Brain microvascular endothelial cell (primary cell): ENCODE measurements at regions not wholly inside any gene's neighbourhood (a gene's known extent, or its start where the extent isn't known, plus 50 kb on each side); places are given as distances from the start of the nearest gene placed in this dataset.

ENCODE experiments used
- DNase-seq: peaks from one replicate; pipeline ENCODE4 v3.0.0-alpha.2; 2020
- H3K27ac ChIP-seq: fragments of 250-450 bp; sonication (Bioruptor Pico); 2 replicates; pipeline ENCODE4 v1.5.1; 2020; ENCODE audit warnings: mild to moderate bottlenecking, moderate library complexity
- H3K27me3 ChIP-seq: fragments of 250-450 bp; sonication (Bioruptor Pico); replicated peaks from 2 replicates; pipeline ENCODE4 v1.5.1; 2020; ENCODE audit warnings: mild to moderate bottlenecking
- H3K36me3 ChIP-seq: fragments of 250-450 bp; sonication (Bioruptor Pico); replicated peaks from 2 replicates; pipeline ENCODE4 v1.5.1; 2020; ENCODE audit warnings: mild to moderate bottlenecking
- H3K4me3 ChIP-seq: 2 replicates; pipeline ENCODE4 v1.5.1; 2011; ENCODE audit warnings: low read depth, mild to moderate bottlenecking, control low read depth, low read length, moderate library complexity
- in situ Hi-C: cut with HindIII; loops from 2 replicates; pipeline ENCODE4 v1.10.0; 2017; ENCODE audit warnings: low sequenced_read_pairs, low pct_ligation_motif_present
- TF ChIP-seq, protein P1 (sequence below): IDR thresholded peaks from 2 replicates; pipeline ENCODE4 v1.5.1; 2011; ENCODE audit warnings: low read depth, mild to moderate bottlenecking, moderate library complexity, low read length, control low read depth, inconsistent platforms; ENCODE audit errors: missing control alignments

DNA sequence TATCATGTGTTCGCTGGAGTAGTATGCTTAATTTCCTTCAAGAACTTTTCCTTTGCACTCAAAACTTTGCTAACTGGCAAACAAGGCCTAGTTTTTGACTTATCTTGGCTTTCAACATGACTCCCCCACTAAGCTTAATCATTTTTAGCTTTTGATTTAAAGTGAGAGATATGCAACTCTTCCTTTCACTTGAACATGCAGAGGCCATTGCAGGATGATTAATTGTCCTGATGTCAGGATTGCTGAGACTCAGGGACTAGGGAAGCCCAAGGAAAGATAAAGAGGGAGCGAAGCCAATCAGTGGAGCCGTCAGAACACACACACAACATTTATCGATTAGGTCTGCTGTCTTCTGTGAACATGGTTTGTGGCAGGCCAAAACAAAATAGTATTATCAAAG, 491.4 kb downstream of the CBLN4 start:
- Histone ChIP-seq H3K4me3 (no peak overlapping the region), H3K36me3 (no peaks in the 10 kb centered on the region), H3K27me3 (no peaks in the 10 kb centered on the region), H3K27ac (no peak overlapping the region)
- TF ChIP-seq, protein P1, sequence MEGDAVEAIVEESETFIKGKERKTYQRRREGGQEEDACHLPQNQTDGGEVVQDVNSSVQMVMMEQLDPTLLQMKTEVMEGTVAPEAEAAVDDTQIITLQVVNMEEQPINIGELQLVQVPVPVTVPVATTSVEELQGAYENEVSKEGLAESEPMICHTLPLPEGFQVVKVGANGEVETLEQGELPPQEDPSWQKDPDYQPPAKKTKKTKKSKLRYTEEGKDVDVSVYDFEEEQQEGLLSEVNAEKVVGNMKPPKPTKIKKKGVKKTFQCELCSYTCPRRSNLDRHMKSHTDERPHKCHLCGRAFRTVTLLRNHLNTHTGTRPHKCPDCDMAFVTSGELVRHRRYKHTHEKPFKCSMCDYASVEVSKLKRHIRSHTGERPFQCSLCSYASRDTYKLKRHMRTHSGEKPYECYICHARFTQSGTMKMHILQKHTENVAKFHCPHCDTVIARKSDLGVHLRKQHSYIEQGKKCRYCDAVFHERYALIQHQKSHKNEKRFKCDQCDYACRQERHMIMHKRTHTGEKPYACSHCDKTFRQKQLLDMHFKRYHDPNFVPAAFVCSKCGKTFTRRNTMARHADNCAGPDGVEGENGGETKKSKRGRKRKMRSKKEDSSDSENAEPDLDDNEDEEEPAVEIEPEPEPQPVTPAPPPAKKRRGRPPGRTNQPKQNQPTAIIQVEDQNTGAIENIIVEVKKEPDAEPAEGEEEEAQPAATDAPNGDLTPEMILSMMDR = no peak
- in situ Hi-C loops = no loop called here
- DNase-seq = no peak

DNA sequence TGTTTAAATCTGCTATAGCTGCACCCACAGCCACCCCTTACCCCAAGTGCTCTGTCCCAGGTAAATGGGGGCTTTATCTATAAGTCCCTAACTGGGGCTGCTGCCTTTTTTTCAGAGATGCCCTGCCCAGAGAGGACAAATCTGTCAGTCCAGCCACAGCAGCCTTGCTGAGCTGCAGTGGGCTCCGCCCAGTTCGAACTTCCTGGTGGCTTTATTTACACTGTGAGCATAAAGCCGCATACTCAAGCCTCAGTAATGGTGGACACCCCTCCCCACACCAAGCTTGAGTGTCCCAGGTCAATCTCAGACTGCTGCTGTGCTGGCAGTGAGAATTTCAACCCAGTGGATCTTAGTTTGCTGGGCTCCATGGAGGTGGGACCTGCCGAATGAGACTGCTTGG, 505.2 kb downstream of the CBLN4 start:
- DNase-seq = no peak
- H3K27ac ChIP-seq = no peak overlapping the region
- no peaks in the 10 kb centered on the region for H3K36me3 ChIP-seq
- no peak overlapping the region for H3K4me3 ChIP-seq
- in situ Hi-C loops = no loop called here
- no peaks in the 10 kb centered on the region for H3K27me3 ChIP-seq
- TF ChIP-seq, protein P1 = no peak

DNA sequence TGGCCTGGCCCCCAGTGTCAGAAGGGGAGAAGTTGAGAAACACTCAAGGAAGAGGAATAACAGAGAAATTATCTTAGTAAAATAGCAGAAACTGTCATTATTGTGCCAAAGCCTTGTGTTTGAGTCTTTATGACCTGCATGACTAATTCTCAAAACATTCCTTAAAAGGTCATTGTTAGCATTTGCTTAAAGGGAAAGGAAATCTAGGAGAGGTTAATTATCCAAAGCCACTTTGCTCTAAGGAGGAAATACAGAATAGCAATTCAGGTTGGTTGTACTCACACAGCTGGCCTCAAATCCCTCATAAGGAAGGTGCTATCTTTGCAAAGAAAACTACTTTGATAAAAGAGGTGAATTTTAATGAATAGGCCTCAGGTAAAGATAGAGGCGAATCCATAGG, 516.7 kb downstream of the CBLN4 start:
- Histone ChIP-seq H3K36me3 (no peaks in the 10 kb centered on the region), H3K27ac (no peak overlapping the region), H3K4me3 (no peak overlapping the region), H3K27me3 (no peaks in the 10 kb centered on the region)
- no peak for DNase-seq
- in situ Hi-C loops = no loop called here
- TF ChIP-seq, protein P1 = no peak

DNA sequence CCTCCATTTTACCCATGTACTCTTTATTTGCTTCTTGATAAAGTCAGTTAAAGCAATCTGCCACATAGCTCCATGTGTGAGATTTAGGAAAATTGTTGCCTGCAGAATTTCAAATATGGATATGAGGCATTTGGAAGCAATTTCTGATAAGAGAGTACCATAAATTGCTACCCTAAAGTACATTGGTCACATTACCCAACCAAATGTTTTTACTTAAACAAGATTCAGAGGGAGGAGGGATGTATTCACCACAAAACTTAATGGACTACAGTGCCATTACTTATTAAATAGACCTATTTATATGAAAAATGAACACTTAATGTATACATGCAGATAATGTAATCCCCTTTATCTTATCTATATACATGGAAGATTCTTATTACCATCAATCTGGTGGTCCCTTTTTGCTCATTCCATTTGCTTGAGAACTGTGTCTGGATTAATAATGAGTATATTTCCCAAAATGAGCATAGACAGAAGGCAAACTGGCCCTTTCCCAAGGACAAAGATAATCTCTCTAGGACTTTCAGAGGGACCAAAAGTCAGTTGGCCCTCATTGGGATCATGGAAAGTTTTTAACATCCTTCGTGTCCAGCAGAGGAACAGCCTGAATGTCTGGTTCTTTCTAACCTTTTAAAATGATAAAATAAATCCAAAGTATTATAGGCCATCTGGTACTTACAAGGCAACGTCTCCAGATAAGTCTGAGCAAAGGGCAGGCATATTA, 526.4 kb downstream of the CBLN4 start:
- Histone ChIP-seq H3K27ac (no peak overlapping the region), H3K27me3 (no peaks in the 10 kb centered on the region), H3K36me3 (no peaks in the 10 kb centered on the region), H3K4me3 (no peak overlapping the region)
- DNase-seq = no peak
- in situ Hi-C loops = no loop called here
- TF ChIP-seq, protein P1 = no peak

DNA sequence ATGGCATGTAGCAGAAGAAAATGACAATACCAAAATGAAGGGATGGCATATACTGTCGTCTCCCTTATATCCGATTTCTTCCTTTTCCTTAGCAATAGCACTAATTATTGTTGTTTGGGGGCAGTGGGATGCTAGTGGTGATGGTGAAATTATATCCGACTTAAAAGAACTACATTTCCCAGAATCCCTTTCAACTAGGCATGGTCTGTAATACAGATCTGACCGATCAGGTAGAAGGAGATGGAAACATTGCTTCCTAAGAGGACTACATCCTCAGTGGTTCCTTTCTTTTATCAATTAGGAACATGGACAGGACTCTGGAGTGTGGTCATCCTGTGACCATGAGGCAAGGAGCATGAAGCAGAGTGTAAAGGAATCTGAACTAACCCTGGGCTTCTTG, 532.6 kb downstream of the CBLN4 start:
- Histone ChIP-seq H3K4me3 (no peak overlapping the region), H3K27ac (no peak overlapping the region), H3K36me3 (no peaks in the 10 kb centered on the region), H3K27me3 (no peaks in the 10 kb centered on the region)
- TF ChIP-seq, protein P1 = no peak
- DNase-seq = no peak
- in situ Hi-C loops = no loop called here
